ENCODE measurements at regions not wholly inside any gene's neighbourhood (a gene's known extent, or its start where the extent isn't known, plus 50 kb on each side); places are given as distances from the start of the nearest gene placed in this dataset.

DNA sequence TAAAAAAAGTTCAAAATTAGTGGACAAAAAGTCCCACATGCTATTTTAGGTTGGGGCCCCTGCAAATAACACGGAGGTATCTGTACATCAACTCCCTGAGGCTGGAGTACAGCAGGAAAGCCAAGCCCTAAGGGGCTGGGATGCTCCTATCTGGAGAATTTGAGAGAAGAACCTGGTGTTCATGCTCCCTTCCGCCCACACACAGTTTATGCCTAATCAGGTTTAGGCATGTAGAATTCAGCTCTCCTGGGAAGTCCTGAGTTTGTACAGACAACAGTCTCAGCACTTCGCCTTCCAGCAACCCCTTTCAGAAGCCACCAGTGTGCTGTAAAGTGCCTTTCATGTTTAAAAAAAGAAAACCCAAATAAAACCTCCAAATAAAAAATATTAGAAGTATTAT is 237.3 kb upstream of the GRIP1 start:
- TF ChIP-seq, protein P1, sequence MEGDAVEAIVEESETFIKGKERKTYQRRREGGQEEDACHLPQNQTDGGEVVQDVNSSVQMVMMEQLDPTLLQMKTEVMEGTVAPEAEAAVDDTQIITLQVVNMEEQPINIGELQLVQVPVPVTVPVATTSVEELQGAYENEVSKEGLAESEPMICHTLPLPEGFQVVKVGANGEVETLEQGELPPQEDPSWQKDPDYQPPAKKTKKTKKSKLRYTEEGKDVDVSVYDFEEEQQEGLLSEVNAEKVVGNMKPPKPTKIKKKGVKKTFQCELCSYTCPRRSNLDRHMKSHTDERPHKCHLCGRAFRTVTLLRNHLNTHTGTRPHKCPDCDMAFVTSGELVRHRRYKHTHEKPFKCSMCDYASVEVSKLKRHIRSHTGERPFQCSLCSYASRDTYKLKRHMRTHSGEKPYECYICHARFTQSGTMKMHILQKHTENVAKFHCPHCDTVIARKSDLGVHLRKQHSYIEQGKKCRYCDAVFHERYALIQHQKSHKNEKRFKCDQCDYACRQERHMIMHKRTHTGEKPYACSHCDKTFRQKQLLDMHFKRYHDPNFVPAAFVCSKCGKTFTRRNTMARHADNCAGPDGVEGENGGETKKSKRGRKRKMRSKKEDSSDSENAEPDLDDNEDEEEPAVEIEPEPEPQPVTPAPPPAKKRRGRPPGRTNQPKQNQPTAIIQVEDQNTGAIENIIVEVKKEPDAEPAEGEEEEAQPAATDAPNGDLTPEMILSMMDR (IDR thresholded peaks at IDR 0.05), result no peak
- no peak for TF ChIP-seq POLR2A (IDR thresholded peaks at IDR 0.05)
